ENCODE measurements at regions not wholly inside any gene's neighbourhood (a gene's known extent, or its start where the extent isn't known, plus 50 kb on each side); places are given as distances from the start of the nearest gene placed in this dataset.

DNA sequence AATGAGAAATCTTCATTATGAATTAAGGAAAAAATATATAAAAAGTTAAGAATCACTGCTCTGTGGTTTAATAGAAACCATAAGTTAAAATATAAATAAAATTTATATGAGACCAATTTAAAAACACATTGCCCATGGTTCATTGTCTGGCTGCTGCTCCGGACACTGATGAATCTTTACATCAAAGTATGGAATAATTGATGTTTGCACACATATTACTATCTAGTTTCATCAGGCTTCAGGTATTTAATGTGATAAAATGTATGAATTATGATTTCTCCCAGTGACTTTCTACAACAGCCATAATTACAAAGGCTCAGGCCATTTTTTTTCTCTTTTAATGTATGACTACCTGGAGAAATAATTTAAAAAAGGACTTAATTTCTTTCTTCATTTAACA, 599.1 kb upstream of the PRMT6 start:
- H3K4me3 ChIP-seq (replicated peaks; ENCODE audit: low read depth, low read length) = no peak overlapping the region
- TF ChIP-seq, protein P1, sequence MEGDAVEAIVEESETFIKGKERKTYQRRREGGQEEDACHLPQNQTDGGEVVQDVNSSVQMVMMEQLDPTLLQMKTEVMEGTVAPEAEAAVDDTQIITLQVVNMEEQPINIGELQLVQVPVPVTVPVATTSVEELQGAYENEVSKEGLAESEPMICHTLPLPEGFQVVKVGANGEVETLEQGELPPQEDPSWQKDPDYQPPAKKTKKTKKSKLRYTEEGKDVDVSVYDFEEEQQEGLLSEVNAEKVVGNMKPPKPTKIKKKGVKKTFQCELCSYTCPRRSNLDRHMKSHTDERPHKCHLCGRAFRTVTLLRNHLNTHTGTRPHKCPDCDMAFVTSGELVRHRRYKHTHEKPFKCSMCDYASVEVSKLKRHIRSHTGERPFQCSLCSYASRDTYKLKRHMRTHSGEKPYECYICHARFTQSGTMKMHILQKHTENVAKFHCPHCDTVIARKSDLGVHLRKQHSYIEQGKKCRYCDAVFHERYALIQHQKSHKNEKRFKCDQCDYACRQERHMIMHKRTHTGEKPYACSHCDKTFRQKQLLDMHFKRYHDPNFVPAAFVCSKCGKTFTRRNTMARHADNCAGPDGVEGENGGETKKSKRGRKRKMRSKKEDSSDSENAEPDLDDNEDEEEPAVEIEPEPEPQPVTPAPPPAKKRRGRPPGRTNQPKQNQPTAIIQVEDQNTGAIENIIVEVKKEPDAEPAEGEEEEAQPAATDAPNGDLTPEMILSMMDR (IDR thresholded peaks at IDR 0.05; ENCODE audit: low read depth, low read length, missing control alignments) = no peak
- no peak for DNase-seq (ENCODE audit: extremely low read depth, low read depth)

DNA sequence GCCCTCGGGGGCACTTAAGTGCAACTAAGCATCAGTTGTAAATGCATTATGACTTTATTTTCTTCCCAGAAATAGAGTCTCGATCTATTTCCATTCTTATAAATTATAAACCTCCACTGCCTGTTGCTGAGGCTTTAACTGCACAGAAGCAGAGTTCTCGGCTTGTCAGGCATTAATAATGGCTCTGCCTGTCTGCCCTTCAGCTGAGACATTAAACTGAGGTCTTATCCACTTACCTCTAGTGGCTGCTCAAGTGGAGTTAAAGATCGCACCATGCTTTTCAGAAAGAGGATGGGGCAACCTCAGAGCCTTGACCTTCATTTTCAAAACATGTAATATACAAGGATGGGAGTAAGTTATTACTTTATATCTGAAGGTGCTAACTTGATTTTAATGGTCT, 597.6 kb upstream of the PRMT6 start:
- no peak overlapping the region for H3K4me3 ChIP-seq (replicated peaks; ENCODE audit: low read depth, low read length)
- DNase-seq (ENCODE audit: extremely low read depth, low read depth) = no peak
- TF ChIP-seq, protein P1 (IDR thresholded peaks at IDR 0.05; ENCODE audit: low read depth, low read length, missing control alignments) = no peak

DNA sequence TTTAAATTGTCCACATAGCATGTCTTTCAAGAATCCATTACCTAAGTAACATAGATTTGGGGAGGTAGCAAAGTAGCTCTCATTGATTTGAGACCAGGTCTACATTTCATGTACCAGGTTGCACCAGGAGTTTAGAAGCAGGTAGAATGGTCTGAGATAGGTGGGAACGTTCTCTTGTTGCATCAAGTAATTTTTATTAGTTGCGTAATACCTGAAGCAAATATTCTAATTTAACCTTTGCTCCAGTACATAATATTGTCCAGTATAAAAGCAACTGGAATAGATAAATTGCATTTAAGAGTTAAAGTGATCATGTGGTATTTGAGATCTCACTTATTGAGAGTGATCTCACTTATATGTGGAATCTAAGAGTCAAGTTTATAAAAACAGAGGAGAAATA, 597.1 kb upstream of the PRMT6 start:
- no peak overlapping the region for H3K4me3 ChIP-seq (replicated peaks; ENCODE audit: low read depth, low read length)
- DNase-seq (ENCODE audit: extremely low read depth, low read depth) = no peak
- TF ChIP-seq, protein P1 (IDR thresholded peaks at IDR 0.05; ENCODE audit: low read depth, low read length, missing control alignments) = no peak

DNA sequence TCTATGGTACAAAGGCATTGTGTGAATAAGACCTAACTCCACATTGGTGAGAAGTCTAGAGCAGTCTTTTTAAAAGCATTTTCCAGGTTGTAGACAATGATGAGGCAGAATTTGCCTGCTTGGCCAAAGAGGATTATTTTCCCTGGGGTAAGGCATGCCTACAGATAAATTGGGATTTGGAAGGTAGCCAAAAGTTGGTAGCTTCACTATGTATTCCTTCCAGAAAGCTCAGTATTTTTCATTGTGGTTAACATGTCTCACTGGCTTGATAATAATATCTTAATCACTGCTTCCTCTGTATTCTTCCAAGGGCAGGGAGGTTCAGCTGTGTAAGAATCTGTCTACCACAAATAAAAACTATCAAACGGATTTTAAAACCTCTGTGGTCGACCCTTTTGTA, 590.8 kb upstream of the PRMT6 start:
- H3K4me3 ChIP-seq (replicated peaks; ENCODE audit: low read depth, low read length) = no peak overlapping the region
- TF ChIP-seq, protein P1 (IDR thresholded peaks at IDR 0.05; ENCODE audit: low read depth, low read length, missing control alignments) = no peak
- DNase-seq (ENCODE audit: extremely low read depth, low read depth) = no peak

DNA sequence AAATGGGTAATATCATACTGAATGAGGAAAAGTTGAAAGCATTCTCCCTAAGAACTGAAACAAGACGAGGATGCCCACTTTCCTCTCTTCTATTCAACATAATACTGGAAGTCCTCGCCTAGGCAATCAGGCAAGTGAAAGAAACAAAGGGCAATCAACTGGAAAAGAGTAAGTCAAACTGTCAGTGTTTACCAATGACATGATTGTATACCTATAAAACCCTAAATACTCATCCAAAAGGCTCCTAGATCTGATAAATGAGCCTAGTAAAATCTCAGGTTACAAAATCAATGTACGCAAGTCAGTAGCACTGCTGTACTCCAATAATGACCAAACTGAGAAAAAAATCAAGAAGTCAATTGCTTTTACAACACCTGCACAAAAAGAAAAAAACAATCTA, 575.8 kb upstream of the PRMT6 start:
- no peak overlapping the region for H3K4me3 ChIP-seq (replicated peaks; ENCODE audit: low read depth, low read length)
- no peak for DNase-seq (ENCODE audit: extremely low read depth, low read depth)
- TF ChIP-seq, protein P1 (IDR thresholded peaks at IDR 0.05; ENCODE audit: low read depth, low read length, missing control alignments) = no peak

DNA sequence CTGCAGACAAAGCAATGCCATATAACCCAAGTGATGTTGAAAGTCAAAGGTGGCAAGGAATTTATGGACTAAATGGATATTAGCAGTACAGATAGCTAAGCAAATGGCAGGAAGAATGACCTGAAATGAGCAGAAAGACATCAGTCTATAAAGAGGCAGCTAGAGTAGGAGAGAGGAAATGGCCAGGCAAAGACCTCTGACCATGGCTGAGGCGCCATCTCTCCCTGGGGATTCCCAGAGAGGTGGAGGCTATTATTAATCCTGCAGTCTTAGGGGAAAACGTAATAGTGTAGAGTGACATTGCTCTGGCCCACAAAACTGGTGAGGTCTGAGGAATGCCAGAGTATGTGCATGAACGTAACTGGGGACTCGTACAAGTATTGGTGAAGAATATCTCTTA, 563.6 kb upstream of the PRMT6 start:
- TF ChIP-seq, protein P1 (IDR thresholded peaks at IDR 0.05; ENCODE audit: low read depth, low read length, missing control alignments) = no peak
- no peak overlapping the region for H3K4me3 ChIP-seq (replicated peaks; ENCODE audit: low read depth, low read length)

DNA sequence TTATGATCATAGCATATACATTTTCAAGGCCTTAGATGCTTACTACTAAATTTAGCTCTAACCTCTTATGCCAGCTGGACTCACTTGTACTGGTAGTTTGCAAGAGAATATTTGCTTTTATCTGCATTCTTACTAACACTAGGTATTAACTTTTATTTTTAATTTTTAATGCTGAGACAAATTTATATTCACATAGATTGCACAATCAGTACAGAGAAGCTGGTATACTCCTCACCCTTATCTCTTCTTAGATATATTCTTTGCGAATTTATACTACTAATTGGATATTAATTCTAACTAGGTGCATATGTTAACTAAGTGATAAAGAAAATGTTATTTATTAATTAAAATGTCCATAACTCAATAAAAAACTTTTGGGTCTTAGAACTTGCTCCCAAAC, 561.8 kb upstream of the PRMT6 start:
- TF ChIP-seq, protein P1 (IDR thresholded peaks at IDR 0.05; ENCODE audit: low read depth, low read length, missing control alignments) = no peak
- DNase-seq (ENCODE audit: extremely low read depth, low read depth) = no peak
- no peak overlapping the region for H3K4me3 ChIP-seq (replicated peaks; ENCODE audit: low read depth, low read length)

More for the DNA sequence above, 563.6 kb upstream of the PRMT6 start:
- DNase-seq (ENCODE audit: extremely low read depth, low read depth) = no peak
